AG09319 (cell line): ENCODE measurements at regions not wholly inside any gene's neighbourhood (a gene's known extent, or its start where the extent isn't known, plus 50 kb on each side); places are given as distances from the start of the nearest gene placed in this dataset.
A peak's percentile ranks its signal among the peaks of the same experiment; 100 is the strongest.

ENCODE experiments used
- DNase-seq: peaks from one replicate; pipeline ENCODE4 v3.0.0-alpha.2; 2010; ENCODE audit warnings: low read depth; ENCODE audit errors: extremely low read depth
- TF ChIP-seq, protein P1 (sequence below): IDR thresholded peaks from 2 replicates; pipeline ENCODE4 v1.5.1; 2011; ENCODE audit warnings: low read depth, mild to moderate bottlenecking, inconsistent platforms, low read length, moderate library complexity

DNA sequence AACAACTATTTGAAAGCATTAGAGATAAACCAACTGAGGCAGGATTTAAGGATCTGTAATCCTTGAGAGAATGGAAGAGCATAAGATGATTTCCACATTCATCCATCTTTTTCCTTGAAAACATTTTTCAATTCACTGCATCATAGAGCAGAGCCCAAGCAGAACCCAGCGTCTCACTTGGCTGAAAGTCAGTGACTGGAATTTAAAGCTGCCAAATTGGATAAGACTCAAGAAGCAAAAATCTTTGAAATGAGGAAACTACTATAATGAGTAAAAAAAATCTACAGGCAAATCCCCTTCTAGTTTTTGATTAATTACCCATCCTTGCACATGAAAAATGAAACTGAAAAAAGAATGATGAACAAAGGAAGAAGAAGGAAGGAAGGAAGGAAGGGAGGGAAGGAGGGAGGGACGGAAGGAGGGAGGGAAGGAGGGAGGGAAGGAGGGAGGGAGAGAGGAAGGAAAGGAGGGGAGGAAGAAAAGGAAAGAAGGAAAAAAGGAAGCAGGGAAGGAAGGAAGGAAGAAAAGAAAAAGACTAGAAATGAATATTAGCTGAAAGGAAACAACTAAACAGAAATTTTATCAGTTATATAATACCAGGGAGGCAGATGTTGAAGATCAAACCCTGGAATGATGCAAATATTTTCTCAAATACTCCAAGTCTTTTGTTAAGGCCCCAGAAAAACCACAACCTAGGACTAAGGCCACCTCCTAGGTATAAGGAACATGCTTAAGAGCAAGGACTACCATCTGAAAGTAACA, 336.3 kb upstream of the MAGI2 start:
- peak; percentile 54 for DNase-seq
- TF ChIP-seq, protein P1, sequence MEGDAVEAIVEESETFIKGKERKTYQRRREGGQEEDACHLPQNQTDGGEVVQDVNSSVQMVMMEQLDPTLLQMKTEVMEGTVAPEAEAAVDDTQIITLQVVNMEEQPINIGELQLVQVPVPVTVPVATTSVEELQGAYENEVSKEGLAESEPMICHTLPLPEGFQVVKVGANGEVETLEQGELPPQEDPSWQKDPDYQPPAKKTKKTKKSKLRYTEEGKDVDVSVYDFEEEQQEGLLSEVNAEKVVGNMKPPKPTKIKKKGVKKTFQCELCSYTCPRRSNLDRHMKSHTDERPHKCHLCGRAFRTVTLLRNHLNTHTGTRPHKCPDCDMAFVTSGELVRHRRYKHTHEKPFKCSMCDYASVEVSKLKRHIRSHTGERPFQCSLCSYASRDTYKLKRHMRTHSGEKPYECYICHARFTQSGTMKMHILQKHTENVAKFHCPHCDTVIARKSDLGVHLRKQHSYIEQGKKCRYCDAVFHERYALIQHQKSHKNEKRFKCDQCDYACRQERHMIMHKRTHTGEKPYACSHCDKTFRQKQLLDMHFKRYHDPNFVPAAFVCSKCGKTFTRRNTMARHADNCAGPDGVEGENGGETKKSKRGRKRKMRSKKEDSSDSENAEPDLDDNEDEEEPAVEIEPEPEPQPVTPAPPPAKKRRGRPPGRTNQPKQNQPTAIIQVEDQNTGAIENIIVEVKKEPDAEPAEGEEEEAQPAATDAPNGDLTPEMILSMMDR = no peak

DNA sequence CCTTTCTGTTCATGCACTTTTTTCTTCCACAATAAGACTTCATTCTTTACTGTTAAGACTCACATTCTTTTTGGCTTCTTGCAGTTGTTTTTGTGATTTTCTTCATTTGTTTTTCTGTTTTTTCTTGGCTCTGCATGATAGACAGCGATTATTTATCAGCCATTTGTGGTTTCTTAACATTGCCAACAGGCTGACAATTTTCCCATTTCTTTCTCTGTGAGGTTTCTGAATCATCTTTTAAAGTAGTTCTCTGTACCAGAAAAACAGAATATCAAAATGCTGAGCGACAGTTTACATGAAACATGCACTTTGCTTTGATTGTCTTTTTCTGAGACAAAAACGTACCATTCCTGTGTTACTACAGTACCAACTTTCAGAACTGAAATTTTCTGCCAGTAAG, 334.2 kb upstream of the MAGI2 start:
- DNase-seq = no peak
- TF ChIP-seq, protein P1 = no peak

- no peak for DNase-seq
- TF ChIP-seq, protein P1 = no peak
These were observed 333.6 kb upstream of the MAGI2 start for GRCh38 chr7:79787096-79787495.

DNA sequence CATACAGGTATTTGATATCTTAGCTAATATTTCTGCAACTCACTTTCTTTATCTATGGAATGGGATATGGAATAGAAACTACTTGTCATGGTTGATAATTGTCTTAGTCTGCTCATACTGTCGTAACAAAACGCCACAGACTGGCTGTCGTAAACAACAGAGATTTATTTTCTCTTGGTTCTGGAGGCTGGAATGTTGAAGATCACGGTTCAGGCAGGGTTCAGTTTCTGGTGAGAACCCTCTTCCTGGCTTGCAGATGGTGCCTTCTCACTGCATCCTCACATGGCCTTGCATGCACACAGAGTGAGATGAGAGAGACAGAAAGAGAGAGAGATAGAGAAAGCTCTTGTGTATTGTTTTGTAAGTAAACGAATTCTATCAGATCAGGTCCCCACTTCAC, 332.7 kb upstream of the MAGI2 start:
- DNase-seq = peak; percentile 53
- TF ChIP-seq, protein P1 = no peak

DNA sequence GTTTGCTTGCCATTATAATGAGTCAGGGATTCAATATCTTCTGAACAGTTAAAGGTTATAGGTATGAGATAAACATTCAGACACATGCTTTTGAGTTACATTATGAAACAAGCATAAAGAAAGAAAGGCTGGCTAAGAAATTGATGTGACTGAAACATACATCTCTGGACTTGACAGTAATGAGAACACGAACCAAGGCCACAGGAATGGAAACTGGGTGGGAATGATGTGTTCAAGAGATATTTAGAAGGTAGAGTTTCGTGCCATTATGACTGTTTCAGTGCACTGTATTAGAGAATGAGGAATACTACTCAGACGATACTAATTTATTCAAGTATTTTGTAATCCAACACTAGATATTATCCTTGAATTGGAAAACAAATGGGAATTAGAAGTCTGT, 332.1 kb upstream of the MAGI2 start:
- peak; percentile 40 for DNase-seq
- TF ChIP-seq, protein P1 = no peak

DNA sequence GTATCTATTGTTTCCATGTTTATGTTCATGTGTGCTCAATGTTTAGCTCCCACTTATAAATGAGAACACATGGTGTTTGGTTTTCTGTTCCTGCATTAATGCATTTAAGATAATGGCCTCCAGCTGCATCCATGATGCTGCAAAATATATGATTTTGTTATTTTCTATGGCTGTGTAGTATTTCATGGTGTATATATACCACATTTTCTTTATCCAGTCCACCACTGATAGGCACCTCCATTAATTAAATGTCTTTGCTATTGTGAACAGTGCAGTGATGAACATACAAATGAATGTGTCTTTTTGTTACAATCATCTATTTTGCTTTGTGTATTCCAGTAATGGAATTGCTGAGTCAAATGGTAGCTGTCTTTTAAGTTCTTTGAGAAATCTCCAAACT, 329.4 kb upstream of the MAGI2 start:
- TF ChIP-seq, protein P1 = no peak
- no peak for DNase-seq

GRCh38 chr7:79782256-79782655, 328.8 kb upstream of the MAGI2 start:
- no peak for DNase-seq
- TF ChIP-seq, protein P1 = no peak
